ENCODE measurements at regions not wholly inside any gene's neighbourhood (a gene's known extent, or its start where the extent isn't known, plus 50 kb on each side); places are given as distances from the start of the nearest gene placed in this dataset.

DNA sequence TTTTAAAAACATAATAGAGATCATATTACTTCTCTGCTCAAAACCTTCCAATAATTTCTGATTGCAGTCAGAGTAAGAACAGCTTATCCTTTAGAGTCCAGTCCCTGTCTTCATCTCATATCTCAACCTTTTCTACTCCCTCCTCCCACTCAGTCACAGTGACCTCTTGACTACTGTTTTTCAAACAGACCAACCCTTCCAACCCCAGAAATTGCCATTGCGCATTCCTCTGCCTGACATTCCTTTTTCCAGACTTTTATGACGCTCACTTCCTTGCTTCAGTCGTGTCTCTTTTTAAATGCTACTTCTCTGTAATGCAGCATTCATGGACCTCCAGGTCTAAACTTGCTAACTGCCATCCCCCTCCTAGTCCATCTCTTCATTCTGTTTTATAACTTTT lies 800.5 kb downstream of the BRINP1 start:
- Mint-ChIP-seq H3K36me3 (ENCODE audit: low read depth) (no peaks in the 10 kb centered on the region), H3K27me3 (ENCODE audit: low read depth) (no peaks in the 10 kb centered on the region), H3K4me3 (no peak overlapping the region), H3K27ac (ENCODE audit: unreplicated experiment) (no peak overlapping the region), H3K4me1 (no peaks in the 10 kb centered on the region), H3K9me3 (no peaks in the 10 kb centered on the region)
- TF ChIP-seq CTCF (conservative IDR thresholded peaks at IDR 0.05): no peak
- DNase-seq (ENCODE audit: low read depth, low spot score): no peak

- H3K9me3 Mint-ChIP-seq: no peaks in the 10 kb centered on the region
- TF ChIP-seq CTCF (conservative IDR thresholded peaks at IDR 0.05): no peak
- H3K4me3 Mint-ChIP-seq: no peak overlapping the region
- no peak for DNase-seq (ENCODE audit: low read depth, low spot score)
- H3K27me3 Mint-ChIP-seq (ENCODE audit: low read depth): no peaks in the 10 kb centered on the region
- no peaks in the 10 kb centered on the region for H3K36me3 Mint-ChIP-seq (ENCODE audit: low read depth)
- no peaks in the 10 kb centered on the region for H3K4me1 Mint-ChIP-seq
- no peak overlapping the region for H3K27ac Mint-ChIP-seq (ENCODE audit: unreplicated experiment)
These were observed 800.1 kb downstream of the BRINP1 start for GRCh38 chr9:118569148-118569547.

DNA sequence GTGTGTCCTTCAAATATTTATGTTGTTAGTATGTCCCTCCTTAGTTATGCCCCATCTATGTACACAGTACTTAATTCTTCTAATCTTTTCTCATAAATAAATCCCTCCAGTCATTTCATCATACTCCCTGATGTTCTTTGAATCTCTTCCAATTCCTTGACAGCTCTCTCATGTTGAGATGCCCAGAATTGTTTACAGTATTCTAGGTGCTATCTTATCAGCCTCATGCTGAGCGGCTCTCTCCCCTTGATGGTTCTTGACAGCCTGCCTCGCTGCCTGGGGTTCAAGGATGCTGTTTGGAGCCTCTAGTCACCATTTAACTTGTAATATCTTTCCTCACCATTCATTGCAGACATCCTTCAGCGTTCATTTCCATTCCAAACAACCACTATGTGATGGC lies 799.2 kb downstream of the BRINP1 start:
- H3K36me3 Mint-ChIP-seq (ENCODE audit: low read depth): no peaks in the 10 kb centered on the region
- H3K9me3 Mint-ChIP-seq: peaks cover 3% of the 10 kb centered on the region
- H3K27ac Mint-ChIP-seq (ENCODE audit: unreplicated experiment): no peak overlapping the region
- no peak overlapping the region for H3K4me3 Mint-ChIP-seq
- no peaks in the 10 kb centered on the region for H3K27me3 Mint-ChIP-seq (ENCODE audit: low read depth)
- no peaks in the 10 kb centered on the region for H3K4me1 Mint-ChIP-seq
- DNase-seq (ENCODE audit: low read depth, low spot score): no peak
- TF ChIP-seq CTCF (conservative IDR thresholded peaks at IDR 0.05): no peak

GRCh38 chr9:118575341-118576070 lies 793.7 kb downstream of the BRINP1 start:
- no peak for TF ChIP-seq CTCF (conservative IDR thresholded peaks at IDR 0.05)
- no peaks in the 10 kb centered on the region for H3K36me3 Mint-ChIP-seq (ENCODE audit: low read depth)
- no peak overlapping the region for H3K27ac Mint-ChIP-seq (ENCODE audit: unreplicated experiment)
- H3K4me1 Mint-ChIP-seq: no peaks in the 10 kb centered on the region
- no peaks in the 10 kb centered on the region for H3K27me3 Mint-ChIP-seq (ENCODE audit: low read depth)
- DNase-seq (ENCODE audit: low read depth, low spot score): no peak
- no peak overlapping the region for H3K4me3 Mint-ChIP-seq
- peaks cover 5% of the 10 kb centered on the region for H3K9me3 Mint-ChIP-seq

DNA sequence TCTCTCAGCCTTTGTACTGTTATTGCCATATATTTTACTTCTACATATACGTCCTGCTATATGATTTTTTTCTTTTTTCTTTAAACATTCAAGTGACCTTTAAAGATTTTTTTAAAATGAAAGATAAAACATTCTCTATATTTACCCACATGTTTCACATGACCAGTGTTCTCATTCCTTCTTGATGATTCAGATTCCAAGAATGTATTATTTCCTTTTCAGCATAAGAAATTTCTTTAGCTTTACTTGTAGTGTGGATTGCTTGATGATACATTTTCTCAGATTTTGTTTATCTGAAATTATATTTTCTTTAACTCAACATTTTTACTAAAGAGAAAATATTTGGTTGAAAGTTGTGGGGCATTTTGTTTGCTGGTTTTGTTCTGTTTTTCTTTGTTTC lies 792.1 kb downstream of the BRINP1 start:
- Mint-ChIP-seq H3K27me3 (ENCODE audit: low read depth) (no peaks in the 10 kb centered on the region), H3K27ac (ENCODE audit: unreplicated experiment) (no peak overlapping the region), H3K4me1 (no peaks in the 10 kb centered on the region), H3K4me3 (no peak overlapping the region), H3K36me3 (ENCODE audit: low read depth) (no peaks in the 10 kb centered on the region), H3K9me3 (peaks cover 5% of the 10 kb centered on the region)
- no peak for DNase-seq (ENCODE audit: low read depth, low spot score)
- no peak for TF ChIP-seq CTCF (conservative IDR thresholded peaks at IDR 0.05)
